ENCODE measurements at regions not wholly inside any gene's neighbourhood (a gene's known extent, or its start where the extent isn't known, plus 50 kb on each side); places are given as distances from the start of the nearest gene placed in this dataset.
"Not testable (repeated sequence)": the region's sequence is repeated elsewhere in the genome, so short reads cannot be mapped to it uniquely, and the experiment has no call there.

GRCh38 chr6:150741633-150742200, 123.8 kb upstream of the MTHFD1L start:
- no peak for DNase-seq

GRCh38 chr6:150744522-150745260, 120.8 kb upstream of the MTHFD1L start:
- no peak for DNase-seq

DNA sequence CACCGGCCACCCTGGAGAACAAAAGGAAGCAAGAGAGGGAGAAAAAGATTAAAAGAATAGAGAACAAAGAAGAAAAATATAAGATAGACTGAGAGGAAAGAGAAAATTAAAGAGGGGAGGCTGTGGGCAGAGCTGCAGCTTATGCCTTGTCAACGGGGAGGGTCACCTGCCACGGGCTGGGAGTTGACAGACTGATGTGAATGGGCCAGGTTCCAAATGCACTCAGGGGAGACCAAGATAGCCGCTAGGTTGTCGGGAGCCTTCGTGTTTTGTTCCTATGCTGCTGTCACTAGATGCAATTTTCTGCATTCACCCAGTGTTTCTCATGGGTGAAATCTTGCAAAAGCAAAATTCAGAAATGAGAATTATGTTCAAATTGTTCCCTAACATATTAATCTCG, 119.6 kb upstream of the MTHFD1L start:
- no peak for DNase-seq

- DNase-seq: no peak
Observed at GRCh38 chr6:150747155-150747554, 118.3 kb upstream of the MTHFD1L start.

DNA sequence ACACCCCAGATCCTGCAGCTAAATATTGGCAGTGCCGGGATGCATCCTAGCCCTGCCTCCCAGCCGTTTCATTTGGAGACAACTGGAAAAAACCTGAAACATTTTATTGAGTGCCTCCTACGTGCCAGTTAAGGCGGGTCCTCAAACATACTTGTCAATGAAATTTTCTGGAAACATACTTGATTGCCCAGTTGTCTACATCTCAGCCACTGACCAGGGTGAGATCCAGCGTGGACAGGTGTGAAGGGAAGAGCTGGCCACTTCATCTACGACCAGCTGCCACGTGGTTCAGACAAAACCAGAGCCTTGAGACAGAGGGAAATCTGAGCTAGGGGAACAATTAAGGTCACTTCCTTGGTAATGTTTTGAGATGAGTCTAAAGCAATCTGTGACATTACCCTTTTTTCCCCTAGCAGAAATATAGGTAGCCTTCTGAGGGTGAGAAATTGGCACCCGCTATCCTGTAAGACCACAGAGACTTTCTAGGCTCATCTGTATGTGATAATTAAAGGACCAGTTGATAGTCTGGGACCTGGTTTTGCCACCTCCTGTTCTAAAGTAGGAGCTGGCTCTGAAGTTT, 116.3 kb upstream of the MTHFD1L start:
- no peak for DNase-seq

DNA sequence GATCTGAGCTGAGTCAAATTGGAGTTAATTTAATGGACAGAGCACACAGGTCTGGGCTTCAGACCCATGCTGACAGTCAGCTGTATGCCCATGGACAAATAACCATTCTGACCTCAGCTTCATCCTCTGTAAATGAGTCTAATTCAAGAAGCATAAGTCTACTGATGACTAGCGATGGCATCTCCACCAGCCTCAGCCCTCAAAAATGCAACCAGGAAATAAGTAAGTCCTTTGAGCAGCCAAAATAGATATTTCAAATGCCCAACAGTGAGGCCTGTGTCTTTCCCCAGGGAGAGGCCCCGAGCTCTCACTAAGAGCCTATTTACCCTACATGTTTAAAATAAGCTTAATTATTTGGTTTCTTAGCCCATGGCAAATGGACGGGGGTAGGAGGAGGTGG, 114.2 kb upstream of the MTHFD1L start:
- no peak for DNase-seq

DNA sequence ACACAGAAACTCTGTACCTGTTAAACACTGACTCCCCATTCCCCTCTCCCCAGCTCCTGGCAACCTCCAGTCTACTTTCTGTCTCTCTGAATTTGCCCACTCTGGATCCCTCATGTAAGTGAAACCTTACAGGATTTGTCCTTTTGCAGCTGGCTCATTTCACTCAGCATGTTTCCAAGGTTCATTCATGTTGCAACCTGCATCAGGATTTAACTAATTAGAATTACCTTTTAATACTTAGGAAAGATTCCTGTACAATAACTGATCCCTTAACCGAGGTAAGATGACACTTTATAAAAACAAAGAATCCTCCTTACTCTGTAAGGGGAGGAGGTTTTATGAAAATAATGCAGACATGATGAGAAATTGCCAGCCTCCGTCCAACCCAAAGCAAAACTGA, 113.1 kb upstream of the MTHFD1L start:
- DNase-seq: no peak

DNA sequence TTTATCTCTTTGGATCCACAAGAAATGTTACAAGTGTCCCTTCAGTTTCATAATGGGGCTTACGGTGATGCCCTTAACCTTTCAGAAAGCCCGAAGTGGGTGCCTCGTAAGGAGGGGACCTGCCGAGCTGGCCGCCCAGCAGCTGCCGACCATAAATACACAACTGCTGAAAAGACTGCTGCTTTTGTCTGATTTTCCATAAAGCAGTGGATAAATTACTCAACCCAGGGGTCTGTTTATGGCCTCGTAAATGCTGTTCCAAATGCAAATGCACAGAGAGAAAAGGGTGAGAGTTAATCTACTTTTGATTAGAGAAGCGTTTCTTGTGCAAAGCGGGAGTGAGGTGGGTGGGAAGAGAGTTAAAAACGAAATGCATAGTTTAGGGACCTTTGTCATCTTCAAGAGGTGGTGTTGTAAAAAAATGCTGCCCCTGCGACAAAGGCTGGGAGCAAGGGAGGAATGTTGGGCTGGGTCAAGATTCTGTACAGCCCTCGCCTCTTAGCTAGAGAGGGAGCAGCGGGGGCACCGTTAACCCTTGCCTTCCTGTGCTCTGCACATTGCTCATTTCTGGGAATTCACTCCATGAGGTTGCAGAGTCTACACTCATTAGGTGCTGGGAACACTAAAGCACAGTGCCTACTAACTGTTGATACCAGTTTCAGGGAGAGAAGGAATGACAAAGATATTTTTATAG, 112.0 kb upstream of the MTHFD1L start:
- DNase-seq: no peak

DNA sequence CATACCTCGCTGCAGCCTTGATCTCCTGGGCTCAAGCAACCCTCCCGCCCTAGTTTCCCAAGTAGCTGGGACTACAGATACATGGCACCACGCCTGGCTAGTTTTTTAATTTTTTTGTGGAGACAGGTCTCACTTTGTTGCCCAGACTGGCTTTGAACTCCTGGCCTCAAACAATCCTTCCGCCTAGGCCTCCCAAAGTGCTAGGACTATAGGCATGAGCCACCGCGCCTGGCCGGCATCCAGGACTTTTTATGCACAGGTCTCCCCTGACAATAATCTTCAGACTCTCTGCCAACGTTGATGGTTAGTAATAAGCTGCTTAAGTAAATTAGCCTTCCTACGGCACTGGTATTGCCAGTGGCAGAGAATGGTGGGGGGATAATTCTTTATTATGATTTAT, 110.5 kb upstream of the MTHFD1L start:
- DNase-seq: no peak

- no peak for DNase-seq
Observed at GRCh38 chr6:150755524-150755923, 110.0 kb upstream of the MTHFD1L start.

DNA sequence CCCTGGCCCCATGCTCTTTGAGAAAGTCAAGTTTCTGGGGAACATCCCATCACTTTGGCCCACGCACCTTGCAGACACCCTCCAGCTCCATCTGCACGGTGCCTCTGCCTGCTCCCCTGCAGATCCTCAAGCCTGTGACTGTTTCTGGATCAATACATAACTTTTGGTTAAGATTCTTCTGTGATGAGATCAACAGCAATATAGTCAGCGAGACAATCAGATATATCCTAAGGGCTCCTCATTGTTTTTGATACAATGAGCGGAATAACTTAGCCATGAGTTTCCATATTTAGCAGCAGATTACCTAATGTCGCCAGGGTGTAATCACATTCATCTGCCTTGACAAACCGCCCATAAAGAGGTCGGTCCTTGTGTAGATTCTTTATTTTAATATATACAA, 109.3 kb upstream of the MTHFD1L start:
- no peak for DNase-seq

DNA sequence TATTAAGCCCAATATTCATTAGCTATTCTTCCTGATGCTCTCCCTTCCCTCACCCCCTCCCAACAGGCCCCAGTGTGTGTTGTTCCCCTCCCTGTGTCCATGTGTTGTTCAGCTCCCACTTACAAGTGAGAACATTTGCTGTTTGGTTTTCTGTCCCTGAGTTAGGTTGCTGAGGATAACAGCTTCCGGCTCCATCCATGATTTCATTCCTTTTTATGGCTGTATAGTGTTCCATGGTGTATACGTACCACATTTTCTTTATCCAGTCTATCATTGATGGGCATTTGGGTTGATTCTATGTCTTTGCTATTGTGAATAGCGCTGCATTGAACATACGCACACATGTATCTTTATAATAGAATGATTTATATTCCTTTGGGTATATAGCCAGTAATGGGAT, 107.7 kb upstream of the MTHFD1L start:
- not testable (repeated sequence) for DNase-seq

DNA sequence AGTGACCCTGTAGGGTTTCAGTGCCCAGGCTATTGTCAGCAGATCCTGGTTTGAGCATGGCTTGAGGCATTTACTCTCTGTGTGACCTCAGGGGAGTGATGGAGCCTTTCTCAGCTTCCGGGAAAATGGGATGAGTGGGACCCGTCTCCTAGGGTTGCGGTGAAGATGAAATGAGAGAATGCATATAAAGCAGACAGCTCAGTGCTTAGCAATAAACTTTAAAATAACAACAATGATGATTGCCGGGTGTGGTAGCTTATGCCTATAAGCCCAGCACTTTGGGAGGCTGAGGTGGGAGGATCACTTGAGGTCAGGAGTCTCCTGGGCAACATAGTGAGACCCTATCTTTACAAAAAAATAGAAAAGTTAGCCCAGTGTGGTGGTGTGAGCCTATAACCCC, 106.0 kb upstream of the MTHFD1L start:
- no peak for DNase-seq

DNA sequence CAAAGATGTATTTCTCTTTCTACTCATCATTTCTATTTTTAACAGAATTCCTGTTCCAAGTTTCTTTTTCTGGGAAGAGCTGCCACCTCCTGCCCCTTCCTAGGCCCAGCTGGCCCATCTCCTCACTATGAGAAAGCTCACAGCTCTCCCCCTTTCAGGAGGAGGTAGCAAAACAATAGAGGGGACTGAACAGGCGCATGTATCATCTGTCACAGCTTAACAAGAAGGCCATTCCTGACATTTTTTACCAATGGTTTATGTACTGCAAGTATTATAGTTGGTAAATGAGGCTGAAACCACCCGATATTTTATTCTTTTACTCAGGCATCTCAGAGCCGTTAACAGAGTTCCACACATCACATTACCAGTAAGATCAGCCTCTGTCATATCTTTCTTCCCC, 103.7 kb upstream of the MTHFD1L start:
- DNase-seq: no peak

DNA sequence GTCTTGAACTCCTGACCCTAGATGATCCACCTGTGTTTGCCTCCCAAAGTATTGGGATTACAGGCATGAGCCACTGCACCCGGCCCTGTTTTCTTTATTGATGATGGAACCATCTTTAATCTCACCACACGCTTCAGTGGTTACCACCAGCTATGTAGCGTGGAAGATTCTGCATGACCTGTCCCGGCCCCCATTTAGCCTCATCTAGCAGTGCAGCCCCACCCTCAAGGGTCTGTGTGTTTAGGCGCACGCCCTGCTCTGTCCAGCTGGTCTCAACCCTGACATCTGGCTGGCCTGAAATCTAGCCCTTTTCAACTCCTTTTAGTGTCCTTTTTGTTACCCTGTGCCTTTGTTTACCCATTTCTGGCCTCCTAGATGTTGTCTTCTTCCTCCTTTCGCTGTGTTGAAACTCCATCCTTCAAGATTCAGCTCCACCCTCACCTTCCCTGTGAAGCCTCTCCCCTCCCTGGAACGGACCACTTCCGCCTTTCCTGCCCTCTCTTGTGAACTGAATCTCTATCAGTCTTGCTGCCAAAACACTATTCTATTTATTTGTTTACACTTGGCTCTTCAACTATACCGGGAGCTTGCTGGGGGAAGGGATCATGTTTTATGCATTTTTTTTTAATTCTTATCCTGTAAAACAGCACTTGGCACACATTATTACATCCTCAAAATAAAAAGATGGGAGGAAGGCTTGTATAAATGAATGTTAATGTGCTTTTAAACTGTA, 101.0 kb upstream of the MTHFD1L start:
- DNase-seq: no peak

GRCh38 chr6:150765067-150765764, 100.3 kb upstream of the MTHFD1L start:
- no peak for DNase-seq

DNA sequence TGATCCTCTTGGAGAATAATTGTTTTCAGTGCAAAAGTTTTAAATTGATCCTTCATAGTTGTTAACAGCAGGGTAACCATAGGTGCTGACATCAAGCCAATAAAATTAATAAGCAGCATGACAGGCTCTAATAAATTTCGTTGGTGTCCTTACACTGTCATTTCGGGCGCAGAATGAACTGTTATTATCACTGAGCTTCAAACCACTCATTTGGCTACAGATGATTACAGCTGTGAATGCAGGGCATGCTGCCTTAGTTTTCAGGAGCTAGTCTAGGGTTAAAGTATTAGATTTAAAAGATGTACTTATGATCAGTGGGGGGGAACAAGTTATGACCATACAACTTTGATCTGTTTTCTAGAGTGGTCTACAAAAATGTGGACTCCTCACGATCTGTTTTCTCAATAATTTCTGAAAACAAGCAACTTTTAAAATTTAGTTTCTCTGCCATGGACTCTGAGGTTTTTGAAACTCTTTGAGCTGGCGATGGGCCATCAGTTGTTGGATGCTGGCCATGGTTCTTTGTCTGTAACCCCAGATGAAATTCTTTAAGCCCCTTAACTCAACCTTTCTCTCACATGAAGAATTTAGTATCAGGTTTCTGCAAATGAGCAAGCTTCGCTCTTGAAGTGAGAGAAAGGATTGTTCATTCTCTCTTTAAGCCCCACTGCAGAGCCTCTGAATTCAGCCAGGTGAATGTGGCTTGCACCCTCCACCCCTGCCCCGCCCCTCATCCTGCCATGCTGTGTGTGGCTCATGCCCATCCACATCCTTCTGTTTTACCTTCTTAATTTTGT, 99.1 kb upstream of the MTHFD1L start:
- no peak for DNase-seq

GRCh38 chr6:150767161-150767560, 98.3 kb upstream of the MTHFD1L start:
- no peak for DNase-seq

DNA sequence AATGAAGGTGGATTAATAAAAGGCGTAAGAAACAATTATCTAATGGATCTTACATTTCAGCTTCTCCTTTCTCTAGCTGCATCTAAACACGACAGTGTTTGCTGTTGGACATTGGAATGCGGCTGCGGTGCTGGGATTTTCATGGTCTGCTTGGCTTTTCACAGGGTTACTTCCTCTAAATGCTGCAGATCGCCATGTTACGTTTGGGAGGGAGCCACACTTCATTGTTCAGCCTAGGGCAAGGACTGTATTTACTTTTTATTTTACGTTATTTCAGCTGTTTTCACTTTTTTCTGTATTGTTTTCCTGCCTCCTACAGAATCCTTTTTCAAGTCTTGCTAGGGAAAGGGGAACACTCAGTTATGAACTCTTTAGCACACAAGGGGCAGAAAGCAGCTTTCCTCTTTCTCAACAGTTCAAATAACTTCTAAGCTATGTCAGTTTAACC, 97.9 kb upstream of the MTHFD1L start:
- DNase-seq: no peak

GRCh38 chr6:150770637-150771036, 94.9 kb upstream of the MTHFD1L start:
- DNase-seq: no peak

- DNase-seq: no peak
Observed at GRCh38 chr6:150773969-150774368, 91.5 kb upstream of the MTHFD1L start.
